IMR-90 (cell line): ENCODE measurements at regions not wholly inside any gene's neighbourhood (a gene's known extent, or its start where the extent isn't known, plus 50 kb on each side); places are given as distances from the start of the nearest gene placed in this dataset.

ENCODE experiments used
- ATAC-seq: fragments of 200-7000 bp; cut with Tn5 transposase; 2 replicates; pipeline ENCODE4 v1.9.1; 2020; ENCODE audit warnings: low read depth, mild to moderate bottlenecking, moderate library complexity
- BruUV-seq: library from RNA; stranded (reverse); fragments of 400-500 nt; replicated peaks from 2 replicates; lab custom pipeline; 2021; lab: Mats Ljungman, UMichigan
- CTCF ChIA-PET: fragments of 300-600 bp; formaldehyde crosslinking; extraction: SDS; loops from one replicate; lab custom pipeline; 2021; ENCODE audit warnings: antibody characterized with exemption; lab: Yijun Ruan, JAX
- POLR2A ChIA-PET: fragments of 300-600 bp; sonication (Branson Sonifier 250); formaldehyde crosslinking; loops from one replicate; lab custom pipeline; 2022; ENCODE audit warnings: antibody characterized with exemption; ENCODE audit not compliant: unreplicated experiment; lab: Charles Lee
- DNase-seq: peaks from one replicate; pipeline ENCODE4 v3.0.0; 2013
- H2AFZ ChIP-seq: replicated peaks from 2 replicates; pipeline ENCODE3; 2013; ENCODE audit warnings: low read length, mild to moderate bottlenecking; ENCODE audit not compliant: poor library complexity
- H2AK5ac ChIP-seq: 2 replicates; pipeline ENCODE4 v1.6.1; 2013; ENCODE audit warnings: low read depth, low read length, inconsistent platforms
- H2AK9ac ChIP-seq: replicated peaks from 2 replicates; pipeline ENCODE3; 2013; ENCODE audit warnings: mild to moderate bottlenecking, low read depth, low read length, moderate library complexity; ENCODE audit not compliant: poor library complexity
- H2BK120ac ChIP-seq: 2 replicates; pipeline ENCODE4 v1.6.1; 2013; ENCODE audit warnings: low read depth, low read length, inconsistent platforms
- H2BK15ac ChIP-seq: 3 replicates; pipeline ENCODE4 v1.6.1; 2013; ENCODE audit warnings: low read depth, low read length, inconsistent platforms
- H2BK20ac ChIP-seq: 2 replicates; pipeline ENCODE4 v1.6.1; 2013; ENCODE audit warnings: low read depth, mild to moderate bottlenecking, inconsistent platforms, low read length, moderate library complexity
- H2BK5ac ChIP-seq: 2 replicates; pipeline ENCODE4 v1.6.1; 2013; ENCODE audit warnings: mild to moderate bottlenecking, low read depth, low read length, inconsistent platforms; ENCODE audit not compliant: poor library complexity, severe bottlenecking
- H3K14ac ChIP-seq: replicated peaks from 2 replicates; pipeline ENCODE4 v1.6.1; 2013; ENCODE audit warnings: low read depth, low read length, inconsistent platforms
- H3K18ac ChIP-seq: 2 replicates; pipeline ENCODE4 v1.6.1; 2013; ENCODE audit warnings: low read depth, low read length, control low read depth
- H3K23ac ChIP-seq: 2 replicates; pipeline ENCODE4 v1.6.1; 2013; ENCODE audit warnings: low read depth, low read length, inconsistent platforms
- H3K27ac ChIP-seq: 2 replicates; pipeline ENCODE4 v1.5.1; 2013; ENCODE audit warnings: mild to moderate bottlenecking, control low read depth, low read length; ENCODE audit not compliant: insufficient read depth
- H3K27me3 ChIP-seq: 2 replicates; pipeline ENCODE4 v1.6.1; 2013; ENCODE audit warnings: low read length; ENCODE audit not compliant: control insufficient read depth, insufficient read depth
- H3K36me3 ChIP-seq: 2 replicates; pipeline ENCODE4 v1.6.1; 2013; ENCODE audit warnings: low read length, mixed read lengths; ENCODE audit not compliant: control insufficient read depth, insufficient read depth
- H3K4ac ChIP-seq: 2 replicates; pipeline ENCODE4 v1.6.1; 2013; ENCODE audit warnings: low read depth, low read length, inconsistent platforms
- H3K4me1 ChIP-seq: 2 replicates; pipeline ENCODE4 v1.6.1; 2013; ENCODE audit warnings: low read length, mixed read lengths; ENCODE audit not compliant: control insufficient read depth, insufficient read depth
- H3K4me2 ChIP-seq: 2 replicates; pipeline ENCODE4 v1.6.1; 2013; ENCODE audit warnings: low read depth, mild to moderate bottlenecking, control low read depth, low read length, moderate library complexity
- H3K4me3 ChIP-seq: 2 replicates; pipeline ENCODE4 v1.5.1; 2013; ENCODE audit warnings: low read depth, mild to moderate bottlenecking, control low read depth, low read length, moderate library complexity; ENCODE audit not compliant: insufficient read depth
- H3K56ac ChIP-seq: 2 replicates; pipeline ENCODE4 v1.6.1; 2013; ENCODE audit warnings: low read length, inconsistent platforms; ENCODE audit not compliant: insufficient read depth; ENCODE audit errors: extremely low read depth
- H3K79me1 ChIP-seq, 2 experiments: 2 replicates each; pipeline ENCODE4 v1.6.1; 2013; ENCODE audit warnings: low read length in 2 of 2, inconsistent platforms in 1 of 2, low read depth in 1 of 2
- H3K9ac ChIP-seq: 2 replicates; pipeline ENCODE4 v1.6.1; 2013; ENCODE audit warnings: low read depth, low read length, control low read depth
- H3K9me1 ChIP-seq: 2 replicates; pipeline ENCODE4 v1.6.1; 2013; ENCODE audit warnings: low read length, inconsistent platforms; ENCODE audit not compliant: insufficient read depth
- H3K9me3 ChIP-seq: 2 replicates; pipeline ENCODE4 v1.6.1; 2013; ENCODE audit warnings: low read length; ENCODE audit not compliant: control insufficient read depth, insufficient read depth
- H4K20me1 ChIP-seq: 2 replicates; pipeline ENCODE4 v1.6.1; 2013; ENCODE audit warnings: low read length, inconsistent platforms; ENCODE audit not compliant: insufficient read depth
- H4K5ac ChIP-seq: 2 replicates; pipeline ENCODE4 v1.6.1; 2013; ENCODE audit warnings: mild to moderate bottlenecking, low read depth, low read length, control low read depth
- H4K8ac ChIP-seq, 2 experiments: 2 replicates each; pipeline ENCODE4 v1.6.1; 2013; ENCODE audit warnings: low read depth in 2 of 2, low read length in 2 of 2, control low read depth in 1 of 2, inconsistent platforms in 1 of 2
- H4K91ac ChIP-seq: 2 replicates; pipeline ENCODE4 v1.6.1; 2013; ENCODE audit warnings: low read depth, low read length, inconsistent platforms; ENCODE audit not compliant: insufficient read depth
- BHLHE40 ChIP-seq: fragments of 150-350 bp; IDR thresholded peaks from 2 replicates; pipeline ENCODE4 v1.6.1; 2016; ENCODE audit warnings: mild to moderate bottlenecking, low read depth, low read length
- MAFK ChIP-seq: IDR thresholded peaks from 2 replicates; pipeline ENCODE4 v1.6.1; 2012; ENCODE audit warnings: low read depth, low read length, improper control_type of control experiment
- MAZ ChIP-seq: IDR thresholded peaks from 2 replicates; pipeline ENCODE4 v1.6.1; 2012; ENCODE audit warnings: low read depth, mild to moderate bottlenecking, low read length, improper control_type of control experiment, moderate library complexity, borderline replicate concordance
- MXI1 ChIP-seq: IDR thresholded peaks from 2 replicates; pipeline ENCODE4 v1.6.1; 2012; ENCODE audit warnings: low read depth, mild to moderate bottlenecking, low read length, moderate library complexity, borderline replicate concordance
- POLR2A ChIP-seq: IDR thresholded peaks from 2 replicates; pipeline ENCODE4 v1.6.1; 2012; ENCODE audit warnings: mild to moderate bottlenecking, low read depth, low read length
- RAD21 ChIP-seq: IDR thresholded peaks from 2 replicates; pipeline ENCODE4 v1.6.1; 2012; ENCODE audit warnings: low read length, improper control_type of control experiment
- RFX5 ChIP-seq: IDR thresholded peaks from 2 replicates; pipeline ENCODE4 v1.8.0; 2012; ENCODE audit warnings: low read depth, mild to moderate bottlenecking, low read length, moderate library complexity
- SMC3 ChIP-seq: fragments of 150-350 bp; IDR thresholded peaks from 2 replicates; pipeline ENCODE4 v1.6.1; 2016; ENCODE audit warnings: low read depth, mild to moderate bottlenecking, antibody characterized with exemption, low read length, moderate library complexity
- WGBS, 2 experiments: methylation state at CpG; one replicate each; pipeline versions ENCODE4 v1.1.5 to v1.1.7; 2013; ENCODE audit warnings: missing lambda C conversion rate in 2 of 2; ENCODE audit not compliant: insufficient read length in 1 of 2; ENCODE audit errors: extremely low coverage in 2 of 2; 5-methylcytosine and 5-hydroxymethylcytosine counted together
- dilution Hi-C: fragments of 300-500 bp; cut with HindIII; formaldehyde crosslinking; loops from one replicate; pipeline ENCODE4 v1.14.3; 2018; ENCODE audit warnings: low sequenced_read_pairs; ENCODE audit not compliant: unreplicated experiment
- in situ Hi-C: fragments of 300-500 bp; cut with MboI; formaldehyde crosslinking; loops from 3 replicates; pipeline ENCODE4 v1.14.3; 2019; ENCODE audit warnings: low sequenced_read_pairs, inconsistent platforms, mixed read lengths
- intact Hi-C: fragments of 100-400 bp; cut with micrococcal nuclease; formaldehyde crosslinking; loops from 2 replicates; pipeline ENCODE4 v1.10.0; 2022

DNA sequence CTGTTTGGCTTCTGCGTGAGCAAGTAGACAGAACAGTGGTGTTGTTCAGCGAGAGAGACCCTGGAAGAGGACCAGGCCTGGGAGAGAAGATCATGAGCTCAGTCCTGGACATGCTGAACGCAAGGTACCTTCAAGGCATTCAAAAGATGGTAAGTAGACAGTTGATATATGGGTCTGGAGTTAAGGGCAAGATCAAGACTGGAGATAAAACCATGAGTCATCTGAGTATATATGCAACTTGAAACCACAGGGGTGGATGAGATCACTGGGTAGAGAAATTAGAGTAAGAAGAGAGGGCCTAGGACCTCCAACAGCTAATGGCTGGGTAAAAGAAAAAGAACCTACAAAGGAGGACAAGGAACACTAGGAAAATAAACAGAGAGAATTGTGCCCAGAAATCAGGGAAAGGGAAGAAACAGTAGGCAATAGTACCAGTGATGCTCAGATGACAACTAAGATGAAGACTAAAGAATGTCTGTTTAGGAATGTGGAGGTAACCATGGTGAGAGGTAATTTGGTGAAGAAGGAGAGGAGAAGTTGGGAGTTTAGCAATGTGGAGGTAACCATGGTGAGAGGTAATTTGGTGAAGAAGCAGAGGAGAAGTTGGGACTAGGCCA is 343.2 kb upstream of the ADAMTS9 start:
- H2BK5ac ChIP-seq, result no peak overlapping the region

More for the DNA sequence above, 343.2 kb upstream of the ADAMTS9 start:
- in situ Hi-C loops (no loop called here), intact Hi-C loops (no loop called here), dilution Hi-C loops (no loop called here)
- no peaks in the 10 kb centered on the region for H3K79me1 ChIP-seq
- no peak overlapping the region for H4K91ac ChIP-seq
- no peak overlapping the region for H3K4me2 ChIP-seq
- H2AK9ac ChIP-seq, result no peak overlapping the region
- H2AFZ ChIP-seq, result no peak overlapping the region
- H4K5ac ChIP-seq, result no peak overlapping the region
- H3K9me1 ChIP-seq, result peaks cover 3% of the 10 kb centered on the region; the same call in 1 of the 2 replicates
- no peaks in the 10 kb centered on the region; the same call in 1 of the 2 replicates for H3K27me3 ChIP-seq
- ChIA-PET POLR2A (no interaction called here), CTCF (no interaction called here)
- H4K8ac ChIP-seq, result no peak overlapping the region
- peaks cover 2% of the 10 kb centered on the region; the same call in 1 of the 2 replicates for H3K4me1 ChIP-seq
- H3K27ac ChIP-seq, result no peak overlapping the region
- no peak overlapping the region for H2AK5ac ChIP-seq
- H3K23ac ChIP-seq, result no peak overlapping the region
- H3K9ac ChIP-seq, result no peak overlapping the region
- no peaks in the 10 kb centered on the region for H4K20me1 ChIP-seq
- H3K18ac ChIP-seq, result no peak overlapping the region
- no peaks in the 10 kb centered on the region for H3K9me3 ChIP-seq
- H3K4me3 ChIP-seq, result no peak overlapping the region
- no peak for TF ChIP-seq POLR2A
- no peak for TF ChIP-seq SMC3
- no peak for TF ChIP-seq MAFK
- no peak for TF ChIP-seq MAZ
- TF ChIP-seq RAD21, result no peak
- no peak for TF ChIP-seq BHLHE40
- no peak for TF ChIP-seq MXI1
- no peak for TF ChIP-seq RFX5
- no peak overlapping the region for H3K56ac ChIP-seq
- no peak overlapping the region for H2BK120ac ChIP-seq
- no peak overlapping the region for H2BK20ac ChIP-seq
- peak; percentile 46; the same call in 1 of the 2 replicates for ATAC-seq
- 88% methylated on average over 3 of the region's 3 CpGs; no CpG with 5 or more reads in 1 of the 2 experiments for WGBS, 2 experiments
- no peak overlapping the region for H3K14ac ChIP-seq
- H3K4ac ChIP-seq, result no peak overlapping the region
- H3K36me3 ChIP-seq, result no peaks in the 10 kb centered on the region
- no peak overlapping the region for H2BK15ac ChIP-seq
- DNase-seq, result peak; percentile 53
- no TSS peak for BruUV-seq
